Mesendoderm (in vitro differentiated cells): ENCODE measurements at regions not wholly inside any gene's neighbourhood (a gene's known extent, or its start where the extent isn't known, plus 50 kb on each side); places are given as distances from the start of the nearest gene placed in this dataset.
A peak's percentile ranks its signal among the peaks of the same experiment; 100 is the strongest.
"Not testable (repeated sequence)": the region's sequence is repeated elsewhere in the genome, so short reads cannot be mapped to it uniquely, and the experiment has no call there.

Experiments
- DNase-seq: peaks from one replicate; pipeline ENCODE4 v3.0.0; 2013
- H2AK5ac ChIP-seq: 2 replicates; pipeline ENCODE4 v1.6.1; 2013; ENCODE audit warnings: low read length, inconsistent platforms
- H2BK120ac ChIP-seq: 2 replicates; pipeline ENCODE4 v1.6.1; 2013; ENCODE audit warnings: low read depth, mild to moderate bottlenecking, low read length, moderate library complexity, mixed read lengths
- H2BK15ac ChIP-seq: replicated peaks from 2 replicates; pipeline ENCODE4 v1.6.1; 2013; ENCODE audit warnings: low read depth, mild to moderate bottlenecking, moderate library complexity
- H2BK5ac ChIP-seq: 2 replicates; pipeline ENCODE4 v1.6.1; 2013; ENCODE audit warnings: low read length, inconsistent platforms
- H3K18ac ChIP-seq: 2 replicates; pipeline ENCODE4 v1.6.1; 2013; ENCODE audit warnings: mild to moderate bottlenecking, low read length, mixed read lengths
- H3K23ac ChIP-seq: one replicate; pipeline ENCODE4 v1.6.1; 2013; ENCODE audit warnings: low read length
- H3K27ac ChIP-seq: 2 replicates; pipeline ENCODE4 v1.5.1; 2013; ENCODE audit warnings: low read depth, mild to moderate bottlenecking, inconsistent platforms, low read length, moderate library complexity
- H3K27me3 ChIP-seq: 2 replicates; pipeline ENCODE4 v1.6.1; 2013; ENCODE audit warnings: low read length, control low read depth, mild to moderate bottlenecking, inconsistent platforms; ENCODE audit not compliant: insufficient read depth, poor library complexity
- H3K36me3 ChIP-seq: 2 replicates; pipeline ENCODE4 v1.6.1; 2013; ENCODE audit warnings: low read length, inconsistent platforms; ENCODE audit not compliant: control insufficient read depth, insufficient read depth
- H3K4ac ChIP-seq: one replicate; pipeline ENCODE4 v1.6.1; 2013; ENCODE audit warnings: low read depth, mild to moderate bottlenecking, low read length, moderate library complexity
- H3K4me1 ChIP-seq: 2 replicates; pipeline ENCODE4 v1.6.1; 2013; ENCODE audit warnings: low read depth, low read length, inconsistent platforms; ENCODE audit not compliant: control insufficient read depth
- H3K4me2 ChIP-seq: 2 replicates; pipeline ENCODE4 v1.6.1; 2013; ENCODE audit warnings: low read length
- H3K4me3 ChIP-seq: 2 replicates; pipeline ENCODE4 v1.5.1; 2013; ENCODE audit warnings: mild to moderate bottlenecking, low read length
- H3K56ac ChIP-seq: one replicate; pipeline ENCODE4 v1.6.1; 2013; ENCODE audit warnings: low read length
- H3K79me1 ChIP-seq: 2 replicates; pipeline ENCODE4 v1.6.1; 2013; ENCODE audit warnings: low read length, inconsistent platforms
- H3K79me2 ChIP-seq: 2 replicates; pipeline ENCODE4 v1.6.1; 2013; ENCODE audit warnings: mild to moderate bottlenecking, low read length; ENCODE audit not compliant: control insufficient read depth, insufficient read depth
- H3K9ac ChIP-seq: 2 replicates; pipeline ENCODE4 v1.6.1; 2013; ENCODE audit warnings: low read length, inconsistent platforms
- H4K5ac ChIP-seq: one replicate; pipeline ENCODE4 v1.6.1; 2013; ENCODE audit warnings: low read length
- H4K8ac ChIP-seq: one replicate; pipeline ENCODE4 v1.6.1; 2013; ENCODE audit warnings: low read depth, mild to moderate bottlenecking, control low read depth, low read length, moderate library complexity
- WGBS: extraction: QIAGEN DNeasy Blood & Tissue Kit; methylation state at CpG from one replicate; pipeline ENCODE4 v1.1.7; 2013; ENCODE audit warnings: low lambda C conversion rate, missing lambda C conversion rate; ENCODE audit not compliant: insufficient coverage; ENCODE audit errors: extremely low coverage; 5-methylcytosine and 5-hydroxymethylcytosine counted together

- Histone ChIP-seq H2BK120ac (no peak overlapping the region), H3K23ac (no peak overlapping the region), H4K5ac (no peak overlapping the region), H3K9ac (no peak overlapping the region), H4K8ac (no peak overlapping the region), H3K4me2 (no peak overlapping the region), H2BK5ac (no peak overlapping the region), H3K79me1 (no peaks in the 10 kb centered on the region), H3K4ac (no peak overlapping the region), H3K36me3 (no peaks in the 10 kb centered on the region), H3K27ac (no peak overlapping the region), H3K4me3 (no peak overlapping the region), H2AK5ac (no peak overlapping the region), H3K4me1 (no peaks in the 10 kb centered on the region), H3K79me2 (no peaks in the 10 kb centered on the region), H2BK15ac (no peak overlapping the region), H3K27me3 (no peaks in the 10 kb centered on the region), H3K18ac (no peak overlapping the region), H3K56ac (no peak overlapping the region)
- no CpG with 5 or more reads among the region's 2 CpGs for WGBS
- no peak for DNase-seq
Measured at GRCh38 chr3:5898106-5898505, 710.6 kb downstream of the EDEM1 start.

DNA sequence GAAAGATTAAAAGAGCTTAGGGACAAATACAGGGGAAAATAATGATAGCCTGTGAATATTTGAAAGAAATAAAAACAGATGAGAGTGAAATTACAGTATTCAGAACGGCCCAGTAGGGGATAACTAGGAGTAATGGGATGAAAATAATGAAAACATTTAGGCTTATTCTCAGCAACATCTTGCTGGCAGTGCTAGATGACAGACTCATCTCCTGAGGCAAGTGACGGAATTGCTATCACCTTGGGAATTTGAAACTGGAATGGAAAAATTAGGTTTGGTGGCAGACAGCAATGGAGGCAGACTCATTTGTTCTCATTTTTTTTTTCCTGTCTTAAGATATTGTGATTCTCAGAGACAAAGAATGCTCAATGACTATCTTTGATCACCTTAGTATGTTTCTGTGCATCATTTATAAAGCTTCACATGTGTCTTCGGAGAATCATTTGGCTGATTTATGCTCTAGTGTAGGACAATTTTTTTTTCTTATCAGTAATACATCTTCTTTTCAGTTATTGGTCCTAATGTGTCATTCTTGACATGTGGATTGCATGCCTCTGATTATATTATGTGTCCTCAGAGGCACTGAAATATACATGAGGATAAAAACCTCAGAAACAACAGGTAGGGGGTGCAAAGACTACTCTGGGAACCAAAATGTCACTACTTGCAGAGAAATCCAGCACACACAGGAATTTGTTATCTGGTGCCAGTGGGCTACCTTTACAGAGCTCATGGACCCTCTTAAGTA is 711.7 kb downstream of the EDEM1 start:
- H2BK120ac ChIP-seq, result no peak overlapping the region
- no peak overlapping the region for H3K4ac ChIP-seq
- H4K8ac ChIP-seq, result no peak overlapping the region
- DNase-seq, result no peak
- no peaks in the 10 kb centered on the region for H3K27me3 ChIP-seq
- H3K4me2 ChIP-seq, result no peak overlapping the region
- H3K23ac ChIP-seq, result no peak overlapping the region
- H2BK15ac ChIP-seq, result no peak overlapping the region
- H3K27ac ChIP-seq, result no peak overlapping the region
- no peak overlapping the region for H3K56ac ChIP-seq
- no CpG with 5 or more reads among the region's 3 CpGs for WGBS
- H2BK5ac ChIP-seq, result no peak overlapping the region
- no peak overlapping the region for H3K9ac ChIP-seq
- no peak overlapping the region for H2AK5ac ChIP-seq
- H4K5ac ChIP-seq, result no peak overlapping the region
- no peak overlapping the region for H3K4me3 ChIP-seq
- H3K79me2 ChIP-seq, result no peaks in the 10 kb centered on the region
- H3K4me1 ChIP-seq, result no peaks in the 10 kb centered on the region
- no peak overlapping the region for H3K18ac ChIP-seq
- H3K79me1 ChIP-seq, result no peaks in the 10 kb centered on the region
- no peaks in the 10 kb centered on the region for H3K36me3 ChIP-seq

DNA sequence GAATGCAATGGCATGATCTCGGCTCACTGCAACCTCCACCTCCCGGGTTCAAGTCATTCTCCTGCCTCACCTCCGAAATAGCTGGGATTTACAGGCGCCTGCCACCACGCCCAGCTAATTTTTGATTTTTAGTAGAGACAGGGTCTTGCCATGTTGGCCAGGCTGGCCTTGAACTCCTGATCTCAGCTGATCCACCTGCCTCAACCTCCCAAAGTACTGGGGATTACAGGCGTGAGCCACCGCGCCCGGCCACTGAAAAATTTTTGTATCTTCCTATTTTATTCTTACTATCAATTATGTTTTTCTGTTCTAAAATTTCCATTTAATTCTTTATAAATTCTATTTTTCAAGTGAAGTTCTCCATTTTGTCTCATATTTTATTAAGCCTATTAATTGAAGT is 730.4 kb downstream of the EDEM1 start:
- no peak overlapping the region for H2BK15ac ChIP-seq
- no peak overlapping the region for H4K5ac ChIP-seq
- no peaks in the 10 kb centered on the region for H3K79me2 ChIP-seq
- no peak for DNase-seq
- H2BK5ac ChIP-seq, result no peak overlapping the region
- no peak overlapping the region for H3K4ac ChIP-seq
- H3K18ac ChIP-seq, result no peak overlapping the region
- no peaks in the 10 kb centered on the region for H3K27me3 ChIP-seq
- H3K79me1 ChIP-seq, result no peaks in the 10 kb centered on the region
- H2AK5ac ChIP-seq, result no peak overlapping the region
- no peak overlapping the region for H3K56ac ChIP-seq
- no peak overlapping the region for H3K9ac ChIP-seq
- H3K27ac ChIP-seq, result no peak overlapping the region
- no peak overlapping the region for H3K4me3 ChIP-seq
- no peaks in the 10 kb centered on the region for H3K36me3 ChIP-seq
- H3K4me1 ChIP-seq, result no peaks in the 10 kb centered on the region
- no peak overlapping the region for H3K4me2 ChIP-seq
- no CpG with 5 or more reads among the region's 9 CpGs for WGBS
- no peak overlapping the region for H2BK120ac ChIP-seq
- H3K23ac ChIP-seq, result no peak overlapping the region
- H4K8ac ChIP-seq, result no peak overlapping the region

- Histone ChIP-seq H3K4ac (no peak overlapping the region), H4K8ac (no peak overlapping the region), H4K5ac (no peak overlapping the region), H3K4me2 (no peak overlapping the region), H3K79me2 (no peaks in the 10 kb centered on the region), H2BK120ac (no peak overlapping the region), H2BK15ac (no peak overlapping the region), H3K56ac (no peak overlapping the region), H3K27ac (no peak overlapping the region), H3K23ac (no peak overlapping the region), H3K79me1 (no peaks in the 10 kb centered on the region), H3K4me3 (no peak overlapping the region), H3K27me3 (no peaks in the 10 kb centered on the region), H3K18ac (no peak overlapping the region), H3K4me1 (no peaks in the 10 kb centered on the region), H2BK5ac (no peak overlapping the region), H2AK5ac (no peak overlapping the region), H3K9ac (no peak overlapping the region), H3K36me3 (no peaks in the 10 kb centered on the region)
- WGBS, result no CpG with 5 or more reads among the region's 7 CpGs
- DNase-seq, result no peak
Measured at GRCh38 chr3:5918626-5919025, 731.1 kb downstream of the EDEM1 start.

DNA sequence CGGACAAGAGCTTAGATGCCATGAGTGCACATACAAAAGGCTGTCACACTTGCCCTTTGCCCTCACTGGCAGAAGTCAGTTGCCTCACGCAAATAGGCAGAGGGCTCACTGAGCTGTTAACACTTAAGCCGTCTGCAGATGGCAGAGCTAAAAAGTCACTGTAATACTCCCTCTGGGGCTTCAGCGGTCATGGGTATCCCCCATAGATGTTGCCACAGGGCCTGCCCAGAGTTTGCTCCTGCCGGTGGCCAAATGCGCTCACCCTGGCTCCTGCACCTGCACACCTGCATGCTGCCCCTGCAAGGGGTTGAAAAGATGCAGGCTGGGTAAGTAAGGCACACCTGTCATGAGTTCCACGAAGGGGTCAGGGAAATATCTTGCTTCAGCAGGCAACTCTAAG is 741.5 kb downstream of the EDEM1 start:
- Histone ChIP-seq H3K79me2 (no peaks in the 10 kb centered on the region), H3K18ac (no peak overlapping the region), H3K27ac (no peak overlapping the region), H3K4me1 (no peaks in the 10 kb centered on the region), H3K23ac (no peak overlapping the region), H3K4me2 (no peak overlapping the region), H2BK120ac (no peak overlapping the region), H3K4me3 (no peak overlapping the region), H4K5ac (no peak overlapping the region), H3K9ac (no peak overlapping the region), H3K79me1 (no peaks in the 10 kb centered on the region), H3K56ac (no peak overlapping the region), H2BK5ac (no peak overlapping the region), H2AK5ac (no peak overlapping the region), H4K8ac (no peak overlapping the region), H3K27me3 (no peaks in the 10 kb centered on the region), H3K4ac (no peak overlapping the region), H2BK15ac (no peak overlapping the region), H3K36me3 (no peaks in the 10 kb centered on the region)
- WGBS, result no CpG with 5 or more reads among the region's 7 CpGs
- no peak for DNase-seq

DNA sequence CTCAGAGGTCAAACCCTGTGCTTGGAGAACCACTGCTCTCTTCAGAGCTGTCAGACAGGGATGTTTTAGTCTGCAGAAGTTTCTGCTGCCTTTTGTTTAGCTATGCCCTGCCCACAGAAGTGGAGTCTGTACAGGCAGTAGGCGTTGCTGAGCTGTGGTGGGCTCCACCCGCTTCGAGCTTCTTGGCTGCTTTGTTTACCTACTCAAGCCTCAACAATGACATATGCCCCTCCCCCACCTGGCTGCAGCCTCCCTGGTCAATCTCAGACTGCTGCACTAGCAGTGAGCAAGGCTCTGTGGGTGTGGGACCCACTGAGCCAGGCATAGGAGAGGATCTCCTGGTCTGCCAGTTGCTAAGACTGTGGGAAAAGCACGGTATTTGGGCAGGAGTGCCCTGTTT is 756.6 kb downstream of the EDEM1 start:
- no CpG with 5 or more reads among the region's 4 CpGs for WGBS
- peak; percentile 5 for DNase-seq

More for the DNA sequence above, 756.6 kb downstream of the EDEM1 start:
- not testable (repeated sequence) for H3K4me3 ChIP-seq, H2BK5ac ChIP-seq, H2AK5ac ChIP-seq, H3K27ac ChIP-seq, H3K79me2 ChIP-seq, H3K4ac ChIP-seq, H3K27me3 ChIP-seq, H3K9ac ChIP-seq, H2BK120ac ChIP-seq, H3K4me2 ChIP-seq, H4K5ac ChIP-seq, H2BK15ac ChIP-seq, H3K36me3 ChIP-seq, H3K23ac ChIP-seq, H3K79me1 ChIP-seq, H3K18ac ChIP-seq, H3K4me1 ChIP-seq, H3K56ac ChIP-seq, H4K8ac ChIP-seq
